SK-MEL-5 (cell line): ENCODE measurements at regions not wholly inside any gene's neighbourhood (a gene's known extent, or its start where the extent isn't known, plus 50 kb on each side); places are given as distances from the start of the nearest gene placed in this dataset.
"Not testable (repeated sequence)": the region's sequence is repeated elsewhere in the genome, so short reads cannot be mapped to it uniquely, and the experiment has no call there.

Experiments used
- DNase-seq: peaks from one replicate; pipeline ENCODE4 v3.0.0-alpha.2; 2016; ENCODE audit warnings: low read depth, low spot score
- in situ Hi-C: cut with HindIII; loops from 2 replicates; pipeline ENCODE4 v1.10.0; 2016; ENCODE audit warnings: low sequenced_read_pairs, high pct_unique_total_duplicates, low pct_unique_long_range_greater_than_20kb

DNA sequence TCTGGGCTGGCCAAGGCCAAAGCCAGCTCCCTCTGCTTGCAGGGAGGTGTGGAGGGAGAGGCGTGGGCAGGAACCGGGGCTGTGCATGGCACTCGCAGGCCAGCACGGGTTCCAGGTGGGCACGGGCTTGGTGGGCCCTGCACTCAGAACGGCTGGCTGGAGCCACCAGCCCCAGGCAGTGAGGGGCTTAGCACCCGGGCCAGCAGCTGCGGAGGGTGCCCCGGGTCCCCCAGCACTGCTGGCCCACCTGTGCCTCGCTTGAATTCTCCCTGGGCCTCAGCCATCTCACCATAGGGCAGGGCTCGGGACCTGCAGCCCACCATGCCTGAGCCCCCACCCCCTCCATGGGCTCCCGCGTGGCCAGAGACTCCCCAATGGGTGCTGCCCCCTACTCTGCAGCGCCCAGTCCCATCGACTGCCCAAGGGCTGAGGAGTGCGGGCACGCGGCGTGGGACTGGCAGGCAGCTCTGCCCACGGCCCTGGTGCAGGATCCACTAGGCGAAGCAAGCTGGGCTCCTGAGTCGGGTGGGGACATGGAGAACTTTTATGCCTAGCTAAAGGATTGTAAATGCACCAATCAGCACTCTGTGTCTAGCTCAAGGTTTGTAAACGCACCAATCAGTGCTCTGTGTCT is 193.9 kb downstream of the LARP7 start:
- DNase-seq: no peak
- in situ Hi-C loops: no loop called here

DNA sequence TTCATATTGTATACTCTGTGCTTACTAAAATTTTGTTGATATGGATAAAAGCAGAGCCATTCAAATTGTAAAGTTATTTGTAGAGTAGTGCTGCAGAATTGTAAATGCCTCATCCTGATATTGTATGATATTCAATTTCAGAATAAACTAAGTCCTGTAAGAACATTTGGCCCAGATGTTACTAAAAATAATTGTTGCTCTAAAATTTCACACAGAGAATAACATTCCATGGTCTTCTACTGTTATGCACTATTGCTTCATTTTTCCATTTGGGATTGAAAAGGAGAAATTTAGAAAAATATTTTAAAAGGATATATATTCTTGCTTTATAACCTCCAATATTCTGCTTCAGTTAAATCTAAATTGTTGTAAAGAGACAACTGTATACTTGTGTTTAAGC is 195.6 kb downstream of the LARP7 start:
- in situ Hi-C loops: no loop called here
- DNase-seq: no peak

DNA sequence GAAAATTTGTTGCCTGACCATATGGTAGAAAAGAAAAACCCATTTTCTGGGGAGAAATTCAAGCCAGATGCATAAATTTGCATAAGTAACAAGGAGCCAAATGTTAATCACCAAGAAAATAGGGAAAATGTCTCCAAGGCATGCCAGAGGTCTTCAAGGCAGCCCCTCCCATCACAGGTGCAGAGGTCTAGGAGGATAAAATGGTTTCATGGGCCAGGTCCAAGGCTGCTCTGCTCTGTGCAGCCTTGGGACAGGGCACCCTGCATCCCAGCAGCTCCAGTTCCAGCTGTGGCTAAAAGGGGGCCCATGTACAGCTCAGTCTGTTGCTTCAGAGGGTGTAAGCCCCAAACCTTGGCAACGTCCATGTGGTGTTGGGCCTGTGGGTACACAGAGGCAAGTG is 200.0 kb downstream of the LARP7 start:
- in situ Hi-C loops: no loop called here
- no peak for DNase-seq

DNA sequence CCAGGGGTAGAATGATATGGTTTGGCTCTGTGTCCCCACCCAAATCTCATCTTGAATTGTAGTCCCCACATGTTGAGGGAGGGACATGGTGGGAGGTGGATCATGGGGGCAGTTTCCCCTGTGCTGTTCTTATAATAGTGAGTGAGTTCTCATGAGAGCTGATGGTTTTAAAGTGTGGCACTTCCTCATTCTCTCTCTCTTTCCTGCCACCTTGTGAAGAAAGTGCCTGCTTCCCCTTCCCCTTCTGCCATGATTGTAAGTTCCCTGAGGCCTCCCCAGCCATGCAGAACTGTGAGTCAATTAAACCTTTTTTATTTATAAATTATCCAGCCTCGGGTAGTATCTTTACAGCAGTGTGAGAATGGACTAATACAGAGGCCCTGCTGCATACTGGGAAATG is 201.1 kb downstream of the LARP7 start:
- in situ Hi-C loops: not testable (repeated sequence)

DNA sequence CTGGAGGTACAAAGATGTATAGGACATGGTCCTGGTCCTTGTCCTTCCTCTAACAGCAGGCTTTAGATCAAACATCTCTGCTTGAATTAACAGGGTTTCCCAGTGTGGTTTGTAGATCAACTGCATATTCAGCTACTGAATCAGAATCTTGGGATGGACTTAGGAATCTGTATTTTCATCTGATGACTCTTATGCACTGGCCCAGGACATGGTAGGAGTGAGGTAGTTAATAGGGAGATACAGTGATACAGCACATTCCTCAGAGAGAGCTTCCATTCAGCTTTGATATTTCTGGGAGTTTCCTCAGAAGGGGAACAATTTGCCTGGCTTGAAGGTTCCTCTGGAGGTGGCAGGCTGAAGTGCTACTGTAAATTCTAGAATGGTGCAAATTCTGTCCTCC is 203.1 kb downstream of the LARP7 start:
- DNase-seq: no peak
- in situ Hi-C loops: no loop called here

More for the DNA sequence above, 201.1 kb downstream of the LARP7 start:
- not testable (repeated sequence) for DNase-seq

DNA sequence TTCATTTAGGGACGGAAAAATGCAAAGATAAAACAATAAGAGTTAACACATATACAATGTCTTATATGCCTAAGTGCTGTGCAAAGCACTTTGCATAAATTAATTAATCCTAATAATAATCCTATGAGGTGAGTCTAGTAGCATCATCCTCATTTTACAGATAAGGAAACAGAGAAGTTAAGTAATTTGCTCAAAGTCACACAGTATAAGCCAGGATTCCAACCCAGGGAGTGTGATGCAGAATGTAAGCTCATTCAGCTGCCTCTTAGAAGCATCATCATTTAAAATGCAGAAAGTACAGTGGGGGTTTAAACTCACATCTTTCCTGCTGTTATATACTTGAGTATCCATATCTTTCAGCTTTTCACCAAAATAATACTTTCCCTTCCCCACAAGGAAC is 203.7 kb downstream of the LARP7 start:
- in situ Hi-C loops: no loop called here
- no peak for DNase-seq

DNA sequence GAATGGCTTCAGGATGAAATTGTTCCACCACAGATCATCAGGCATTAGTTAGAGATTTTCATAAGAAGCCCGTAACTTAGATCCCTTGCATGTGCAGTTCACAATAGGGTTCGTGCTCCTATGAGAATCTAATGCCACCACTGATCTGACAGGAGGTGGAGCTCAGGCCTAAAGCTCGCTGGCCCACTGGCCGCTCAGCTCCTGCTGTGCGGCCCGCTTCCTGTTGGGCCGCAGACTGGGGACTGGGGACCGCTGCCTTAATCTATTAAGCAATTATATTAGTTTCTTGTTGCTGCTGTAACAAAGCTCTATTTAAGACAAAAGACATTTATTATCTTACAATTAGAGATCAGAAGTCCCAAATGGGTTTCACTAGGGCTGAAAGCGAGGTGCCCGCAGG is 205.6 kb downstream of the LARP7 start:
- no peak for DNase-seq
- in situ Hi-C loops: no loop called here

DNA sequence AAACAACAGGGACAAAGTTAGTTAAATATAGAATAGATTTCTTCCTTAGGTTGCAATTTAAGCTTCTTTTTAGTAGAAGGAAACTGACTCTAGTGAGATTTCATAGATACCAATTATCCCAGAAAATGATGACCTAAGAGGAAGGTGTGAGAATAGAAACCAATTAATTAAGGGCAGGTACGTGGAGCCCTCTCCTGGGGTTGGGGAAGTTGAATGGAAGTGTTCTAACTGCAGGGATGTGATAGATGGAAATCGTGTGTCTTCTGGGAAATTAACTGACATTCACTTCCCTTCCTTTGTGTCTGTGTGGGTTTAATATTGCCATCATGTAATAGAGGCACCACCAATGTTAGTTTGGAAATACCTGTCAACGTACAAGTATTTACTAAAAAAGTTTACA is 204.1 kb upstream of the ANK2 start:
- in situ Hi-C loops: no loop called here
- DNase-seq: no peak

DNA sequence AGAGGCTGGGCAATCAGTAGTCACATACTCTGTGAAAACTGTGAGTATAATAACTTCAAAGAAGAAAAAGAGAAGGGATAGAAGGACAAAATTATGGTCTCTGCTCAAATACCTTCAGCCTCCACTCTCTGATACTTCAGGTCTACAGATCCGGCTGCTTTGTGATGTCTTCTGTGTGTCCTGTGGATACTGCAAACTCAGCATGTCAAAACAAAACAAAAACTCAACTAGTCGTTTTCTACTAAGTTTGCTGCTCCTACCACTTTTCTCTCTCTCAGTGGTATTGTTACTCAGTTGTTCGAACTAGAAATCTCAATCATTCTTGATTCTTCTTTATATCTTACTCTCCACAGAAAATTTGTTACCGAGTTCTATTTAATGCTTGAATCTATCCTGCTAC is 202.4 kb upstream of the ANK2 start:
- in situ Hi-C loops: no loop called here
- DNase-seq: no peak

DNA sequence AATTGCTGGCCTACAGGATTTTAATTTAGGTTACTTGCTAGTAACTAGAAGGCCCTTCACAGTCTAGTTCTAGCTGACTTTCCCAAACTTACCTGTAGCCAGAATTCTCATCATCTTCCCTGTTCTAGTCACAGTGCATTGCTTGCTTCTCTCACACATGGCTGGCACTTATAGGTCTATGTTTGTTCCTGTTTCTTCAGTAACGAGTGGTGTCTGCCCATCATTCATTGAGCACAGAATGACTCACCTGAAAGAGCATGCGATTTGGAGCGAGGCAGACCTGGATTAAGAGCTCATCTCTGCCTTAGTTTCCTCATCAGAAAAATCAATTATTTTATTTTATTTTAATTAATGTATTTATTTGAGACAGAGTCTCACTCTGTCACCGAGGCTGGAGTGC is 201.7 kb upstream of the ANK2 start:
- no peak for DNase-seq
- in situ Hi-C loops: no loop called here

DNA sequence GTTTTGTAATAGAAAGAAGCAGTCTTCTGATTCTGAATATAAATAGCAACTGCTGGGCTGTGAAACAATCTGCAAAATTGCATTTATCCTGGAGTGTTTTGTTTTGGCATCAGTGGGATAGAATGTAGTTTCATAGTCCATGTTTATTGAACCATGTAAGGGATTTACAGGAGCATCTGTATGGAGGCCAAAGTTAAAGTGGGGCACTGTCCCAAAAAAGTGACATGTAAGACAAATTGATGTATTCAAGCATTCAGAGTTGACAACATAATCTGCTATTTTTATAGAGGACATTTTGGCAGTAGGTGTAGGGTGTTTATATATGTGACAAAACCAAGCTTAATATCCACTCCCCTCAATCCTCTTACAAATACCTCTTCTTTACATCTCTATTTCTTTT is 200.5 kb upstream of the ANK2 start:
- DNase-seq: no peak
- in situ Hi-C loops: no loop called here

DNA sequence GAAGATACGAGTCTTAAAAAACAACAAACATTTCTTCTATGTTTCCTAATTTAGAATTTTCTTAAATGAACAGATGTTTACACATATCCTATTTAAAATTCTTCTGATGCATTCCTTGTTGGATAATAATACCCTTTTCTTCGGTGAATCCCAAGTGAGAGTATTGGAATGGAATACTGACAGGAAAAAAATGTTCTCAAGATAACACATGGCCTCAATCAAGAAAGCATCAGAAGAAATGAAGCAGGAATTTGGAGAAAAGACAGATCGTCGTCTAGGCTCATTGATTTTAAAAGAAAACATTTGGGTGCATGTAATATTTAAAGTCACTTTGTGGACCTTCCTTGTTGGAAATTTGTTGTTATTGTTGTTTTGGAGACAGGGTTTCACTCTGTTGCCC is 196.9 kb upstream of the ANK2 start:
- in situ Hi-C loops: no loop called here
- DNase-seq: no peak

DNA sequence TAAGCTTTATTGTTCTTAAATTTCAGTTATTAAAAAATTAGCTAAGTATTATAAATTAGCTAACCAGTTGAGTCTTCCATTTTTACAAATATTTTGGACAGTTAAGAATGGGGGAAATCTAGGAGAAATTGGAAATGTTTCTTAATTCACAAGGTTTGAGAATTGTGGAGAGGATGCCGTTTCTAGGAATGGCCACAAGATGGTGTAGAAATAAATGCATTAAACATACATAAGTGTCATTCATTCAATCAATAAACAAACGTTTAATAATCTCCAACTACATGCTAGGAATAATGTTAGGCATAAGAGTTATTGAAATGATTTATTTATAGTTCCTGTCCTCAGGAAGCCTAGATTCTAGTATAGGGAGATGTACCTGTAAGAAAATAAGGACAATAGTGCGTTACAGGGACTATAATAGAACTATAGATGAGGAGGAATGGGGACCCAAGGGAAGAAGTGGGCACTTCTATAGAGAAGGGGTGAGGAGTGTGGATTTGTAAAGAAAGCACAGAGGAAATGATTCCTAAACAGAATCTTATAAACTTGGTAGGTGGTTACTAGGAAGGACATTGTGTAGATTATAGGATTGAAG is 195.7 kb upstream of the ANK2 start:
- in situ Hi-C loops: no loop called here
- DNase-seq: peak; percentile 31

DNA sequence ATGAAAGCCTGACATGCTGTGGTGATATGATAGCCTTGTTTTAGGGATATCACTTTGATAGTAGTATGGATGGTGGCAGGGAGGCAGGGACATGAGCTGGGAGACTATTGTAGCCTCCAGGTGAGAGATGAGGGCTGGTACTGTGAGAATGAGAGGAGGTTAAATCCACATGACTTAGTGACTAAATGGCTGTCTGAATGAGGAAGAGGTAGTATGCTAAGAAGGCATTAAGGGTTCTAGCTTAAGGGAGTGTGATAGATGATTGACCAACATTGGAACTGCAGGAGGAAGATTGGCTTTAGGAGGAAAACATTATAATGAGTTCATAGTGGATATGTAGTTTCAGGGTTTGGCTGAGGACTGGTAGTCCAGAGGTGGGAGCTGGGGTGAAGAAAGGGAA is 195.0 kb upstream of the ANK2 start:
- DNase-seq: no peak
- in situ Hi-C loops: no loop called here

DNA sequence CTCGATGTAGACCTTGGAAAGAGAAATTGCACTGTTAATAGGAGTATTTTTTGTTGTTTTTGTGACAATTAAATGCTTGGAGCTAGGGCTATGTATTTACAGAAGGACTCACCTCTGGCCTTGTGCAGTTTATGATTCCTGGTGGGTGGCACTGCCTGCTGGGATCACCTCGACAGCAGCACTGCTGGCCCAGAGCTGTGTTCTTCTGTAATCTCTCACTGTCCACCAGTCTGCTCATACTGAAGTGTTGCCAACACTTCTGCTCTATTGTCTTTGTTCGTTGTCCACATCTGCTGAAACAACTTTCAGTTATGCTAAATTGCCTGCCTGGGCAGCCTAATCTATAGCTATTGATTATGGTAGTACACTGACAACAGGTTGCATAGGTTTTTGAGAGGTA is 194.4 kb upstream of the ANK2 start:
- in situ Hi-C loops: no loop called here

DNA sequence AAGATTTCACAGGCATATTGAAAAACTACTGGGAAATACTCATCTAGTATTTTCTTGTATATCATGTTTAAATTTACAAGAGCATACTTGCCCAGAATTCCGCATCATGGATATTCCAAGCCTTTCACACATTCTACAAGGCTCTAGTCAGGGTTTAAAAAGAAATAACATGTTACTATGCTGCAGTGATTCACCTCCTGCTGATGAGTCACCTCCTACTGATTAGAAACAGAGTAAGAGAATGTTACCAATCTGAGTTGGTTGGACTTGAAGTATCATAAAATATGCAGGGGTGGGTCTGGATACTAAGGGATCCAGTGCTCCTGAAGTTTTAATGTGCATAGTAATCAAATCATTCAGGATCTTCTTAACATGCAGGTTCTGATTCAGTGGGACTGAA is 192.0 kb upstream of the ANK2 start:
- in situ Hi-C loops: no loop called here

More for the DNA sequence above, 194.4 kb upstream of the ANK2 start:
- no peak for DNase-seq

DNA sequence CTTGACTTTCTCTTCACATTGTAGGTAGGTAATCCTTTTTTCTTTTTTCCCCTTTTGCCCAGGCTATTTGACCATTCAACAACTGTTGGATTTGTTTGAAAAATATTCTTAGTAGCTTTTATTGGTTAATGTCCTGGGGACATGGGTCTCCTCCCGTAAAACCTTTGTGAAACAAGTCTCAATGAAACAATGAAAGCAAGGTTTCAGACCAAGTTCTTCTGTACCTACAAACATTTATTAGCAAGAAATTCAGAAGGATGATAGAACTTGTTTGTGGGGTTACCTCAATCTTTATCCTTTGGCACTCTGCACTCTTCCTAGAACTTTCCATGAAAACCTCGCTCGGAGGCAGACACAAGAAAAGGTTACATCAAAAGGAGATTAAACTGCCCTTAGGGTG is 190.7 kb upstream of the ANK2 start:
- DNase-seq: no peak
- in situ Hi-C loops: no loop called here

More for the DNA sequence above, 192.0 kb upstream of the ANK2 start:
- peak; percentile 24 for DNase-seq

DNA sequence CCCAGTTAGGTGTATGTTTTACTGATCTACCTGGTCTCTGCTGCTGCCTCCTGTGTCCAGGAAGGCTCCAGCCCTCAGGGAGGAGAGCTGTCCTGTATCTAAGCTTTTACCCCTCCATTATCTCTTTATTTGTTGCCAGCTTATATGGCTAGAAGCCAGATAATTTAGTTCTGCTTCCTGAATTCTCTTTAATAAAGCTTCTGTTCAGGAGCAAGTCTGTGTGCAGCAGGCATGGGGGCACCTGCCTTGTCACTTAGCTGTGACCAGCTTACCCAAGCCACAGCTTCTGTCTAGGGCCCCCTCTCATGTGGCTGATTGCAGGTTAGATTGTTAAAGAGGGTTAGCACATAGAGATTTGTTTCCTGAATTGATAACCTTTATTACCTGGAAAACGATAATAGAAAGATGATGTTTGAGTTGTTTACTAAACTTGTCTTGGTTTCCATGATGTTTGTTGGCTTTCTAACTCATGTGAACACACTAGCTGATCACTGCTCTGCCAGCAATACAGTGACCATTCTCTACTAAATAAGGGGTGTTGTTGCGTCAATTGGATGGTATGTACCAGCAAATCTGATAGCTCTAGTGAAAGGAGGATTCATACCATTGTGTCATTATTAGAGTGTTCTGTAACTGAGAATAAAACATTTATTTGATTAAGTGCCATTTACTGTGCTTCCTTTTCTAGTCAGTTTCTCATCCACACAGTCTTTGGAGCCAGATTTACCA is 189.8 kb upstream of the ANK2 start:
- no peak for DNase-seq
- in situ Hi-C loops: no loop called here
